B cell (primary cell): ENCODE measurements at regions not wholly inside any gene's neighbourhood (a gene's known extent, or its start where the extent isn't known, plus 50 kb on each side); places are given as distances from the start of the nearest gene placed in this dataset.

Source experiments
- ATAC-seq: fragments of 200-7000 bp; cut with Tn5 transposase; one replicate; pipeline ENCODE4 v1.10.0; 2021; ENCODE audit warnings: low read depth, mild to moderate bottlenecking, moderate number of reproducible peaks, moderate library complexity
- CTCF ChIA-PET: fragments of 350-600 bp; sonication (Branson Sonifier 250); formaldehyde crosslinking; loops from one replicate; lab custom pipeline; 2021; ENCODE audit warnings: antibody characterized with exemption, inconsistent platforms; lab: Charles Lee
- POLR2A ChIA-PET: fragments of 350-600 bp; sonication (Branson Sonifier 250); formaldehyde crosslinking; loops from one replicate; lab custom pipeline; 2021; ENCODE audit warnings: antibody characterized with exemption; lab: Charles Lee
- DNase-seq: peaks from one replicate; pipeline ENCODE4 v3.0.0; 2013
- H2AFZ ChIP-seq: 2 replicates; pipeline ENCODE4 v1.6.1; 2012; ENCODE audit warnings: mild to moderate bottlenecking, low read depth, low read length; ENCODE audit not compliant: insufficient read depth, poor library complexity, severe bottlenecking
- H3K27ac ChIP-seq, 2 donors: 1 replicate in 1 of 2; 2 replicates in 1 of 2; pipeline ENCODE4 v1.5.1; 2012 to 2013; ENCODE audit warnings: low read length in 2 of 2, mild to moderate bottlenecking in 2 of 2, moderate library complexity in 1 of 2
- H3K27me3 ChIP-seq, 4 experiments: fragments of 200-600 bp in 1 of 4; sonication (generic) in 1 of 4; replicated peaks in 1 of 4; 1 replicate in 2 of 4; 2 replicates in 2 of 4; pipeline versions ENCODE4 v1.6.1 to v1.7.0; 2013 to 2016; ENCODE audit warnings: low read length in 3 of 4, mild to moderate bottlenecking in 2 of 4, mixed read lengths in 1 of 4, moderate library complexity in 1 of 4; ENCODE audit not compliant: insufficient read depth in 4 of 4, control insufficient read depth in 3 of 4; ENCODE audit errors: control extremely low read depth in 1 of 4
- H3K36me3 ChIP-seq, 2 experiments: replicated peaks in 1 of 2; 1 replicate in 1 of 2; 2 replicates in 1 of 2; pipeline versions ENCODE4 v1.6.1 to v1.7.1; 2013; ENCODE audit warnings: low read length in 1 of 2; ENCODE audit not compliant: insufficient read depth in 2 of 2, control insufficient read depth in 1 of 2; ENCODE audit errors: control extremely low read depth in 1 of 2, extremely low read depth in 1 of 2
- H3K4me1 ChIP-seq, 2 donors: fragments of 200-600 bp in 1 of 2; sonication (generic) in 1 of 2; 1 replicate in 1 of 2; 2 replicates in 1 of 2; pipeline versions ENCODE4 v1.5.1 to v1.6.1; 2013 to 2017; ENCODE audit warnings: low read length in 2 of 2; ENCODE audit not compliant: control insufficient read depth in 2 of 2, insufficient read depth in 2 of 2
- H3K4me2 ChIP-seq: replicated peaks from 2 replicates; pipeline ENCODE3; 2012; ENCODE audit warnings: mild to moderate bottlenecking, low read depth, low read length; ENCODE audit not compliant: poor library complexity, severe bottlenecking
- H3K4me3 ChIP-seq, 5 experiments: fragments of 200-600 bp in 1 of 5; sonication (generic) in 1 of 5; 1 replicate in 3 of 5; 2 replicates in 2 of 5; pipeline versions ENCODE4 v1.5.1 to v1.7.0; 2011 to 2016; ENCODE audit warnings: low read length in 4 of 5, mild to moderate bottlenecking in 4 of 5, low read depth in 2 of 5, control low read depth in 1 of 5, moderate library complexity in 1 of 5; ENCODE audit not compliant: insufficient read depth in 1 of 5; ENCODE audit errors: control extremely low read depth in 1 of 5, extremely low read depth in 1 of 5
- H3K79me2 ChIP-seq: fragments of 200-600 bp; sonication (generic); one replicate; pipeline ENCODE4 v1.6.0; 2016; ENCODE audit warnings: low read length; ENCODE audit not compliant: control insufficient read depth, insufficient read depth
- H3K9ac ChIP-seq: fragments of 200-600 bp; sonication (generic); 2 replicates; pipeline ENCODE4 v1.6.1; 2017; ENCODE audit warnings: mild to moderate bottlenecking, low read length, moderate library complexity
- H3K9me3 ChIP-seq, 3 donors: one replicate each; pipeline versions ENCODE4 v1.6.1 to v1.7.1; 2013; ENCODE audit warnings: low read length in 2 of 3; ENCODE audit not compliant: control insufficient read depth in 2 of 3, insufficient read depth in 1 of 3; ENCODE audit errors: control extremely low read depth in 1 of 3
- H4K20me1 ChIP-seq: 2 replicates; pipeline ENCODE4 v1.6.0; 2012; ENCODE audit warnings: mild to moderate bottlenecking, low read length; ENCODE audit not compliant: insufficient read depth, control insufficient read depth, poor library complexity, severe bottlenecking
- H3K27ac Mint-ChIP-seq: one replicate; pipeline ENCODE4 v1.8.0; 2021; ENCODE audit warnings: mixed read lengths
- H3K27me3 Mint-ChIP-seq: one replicate; pipeline ENCODE4 v1.8.0; 2021; ENCODE audit warnings: mixed read lengths
- H3K4me1 Mint-ChIP-seq: one replicate; pipeline ENCODE4 v1.8.0; 2021; ENCODE audit warnings: mixed read lengths
- H3K4me3 Mint-ChIP-seq: one replicate; pipeline ENCODE4 v1.8.0; 2021; ENCODE audit warnings: mixed read lengths
- H3K9me3 Mint-ChIP-seq: one replicate; pipeline ENCODE4 v1.8.0; 2022; ENCODE audit warnings: mixed read lengths; ENCODE audit not compliant: insufficient read depth
- CTCF ChIP-seq: fragments of 200-600 bp; IDR thresholded peaks from one replicate; pipeline ENCODE4 v1.8.0; 2022; ENCODE audit warnings: antibody characterized with exemption, mild to moderate bottlenecking
- EZH2 ChIP-seq: IDR thresholded peaks from 2 replicates; pipeline ENCODE4 v1.6.1; 2012; ENCODE audit warnings: borderline replicate concordance, low read depth, mild to moderate bottlenecking, moderate library complexity, low read length; ENCODE audit not compliant: insufficient read depth, poor library complexity, severe bottlenecking
- WGBS: methylation state at CpG from one replicate; pipeline ENCODE4 v1.1.5; 2013; ENCODE audit warnings: missing lambda C conversion rate; ENCODE audit not compliant: insufficient coverage; 5-methylcytosine and 5-hydroxymethylcytosine counted together
- intact Hi-C: fragments of 100-400 bp; cut with micrococcal nuclease; formaldehyde crosslinking; loops from one replicate; pipeline ENCODE4 v1.10.0; 2022

GRCh38 chr15:70539409-70539808 lies 223.9 kb downstream of the UACA start:
- Mint-ChIP-seq H3K9me3 (no peaks in the 10 kb centered on the region), H3K4me1 (peaks cover 19% of the 10 kb centered on the region), H3K27me3 (peaks cover 24% of the 10 kb centered on the region), H3K4me3 (no peak overlapping the region), H3K27ac (no peak overlapping the region)
- Histone ChIP-seq H3K9me3 (no peaks in the 10 kb centered on the region), H3K4me2 (no peak overlapping the region), H3K27me3 (peaks cover 0 to 5% (median 2%) of the 10 kb centered on the region in 4 experiments), H4K20me1 (no peaks in the 10 kb centered on the region), H3K36me3 (no peaks in the 10 kb centered on the region), H2AFZ (no peak overlapping the region), H3K79me2 (no peaks in the 10 kb centered on the region), H3K4me3 (no peak overlapping the region), H3K27ac (no peak overlapping the region), H3K9ac (no peak overlapping the region), H3K4me1 (peaks cover 19% of the 10 kb centered on the region in 2 donors)
- DNase-seq = no peak
- POLR2A ChIA-PET = no interaction called here
- no peak for TF ChIP-seq CTCF
- TF ChIP-seq EZH2 = no peak
- no peak for ATAC-seq
- intact Hi-C loops = no loop called here
- WGBS = 94% methylated on average over 5 of the region's 5 CpGs
- CTCF ChIA-PET = no interaction called here

GRCh38 chr15:70538278-70538677 lies 225.1 kb downstream of the UACA start:
- H3K9me3 Mint-ChIP-seq = no peaks in the 10 kb centered on the region
- H3K4me3 Mint-ChIP-seq = no peak overlapping the region
- Histone ChIP-seq H3K4me3 (no peak overlapping the region), H3K4me2 (no peak overlapping the region), H2AFZ (no peak overlapping the region), H4K20me1 (no peaks in the 10 kb centered on the region), H3K4me1 (peaks cover 23 to 26% of the 10 kb centered on the region in 2 donors), H3K36me3 (no peaks in the 10 kb centered on the region), H3K9ac (no peak overlapping the region), H3K27me3 (peaks cover 0 to 5% (median 4%) of the 10 kb centered on the region in 4 experiments), H3K79me2 (no peaks in the 10 kb centered on the region), H3K27ac (no peak overlapping the region), H3K9me3 (no peaks in the 10 kb centered on the region)
- H3K4me1 Mint-ChIP-seq = peaks cover 25% of the 10 kb centered on the region
- DNase-seq = no peak
- ChIA-PET POLR2A (no interaction called here), CTCF (no interaction called here)
- TF ChIP-seq CTCF (no peak), EZH2 (no peak)
- H3K27ac Mint-ChIP-seq = no peak overlapping the region
- no peak for ATAC-seq
- peaks cover 24% of the 10 kb centered on the region for H3K27me3 Mint-ChIP-seq
- intact Hi-C loops = no loop called here
